Nephron (organoid): ENCODE measurements at regions not wholly inside any gene's neighbourhood (a gene's known extent, or its start where the extent isn't known, plus 50 kb on each side); places are given as distances from the start of the nearest gene placed in this dataset.

Source experiments
- H3K27ac Mint-ChIP-seq, 3 experiments: 2 replicates each; pipeline ENCODE4 v1.8.0; 2020; ENCODE audit warnings: mixed read lengths in 3 of 3, mild to moderate bottlenecking in 2 of 3, moderate library complexity in 1 of 3
- H3K27me3 Mint-ChIP-seq: 2 replicates; pipeline ENCODE4 v1.8.0; 2021; ENCODE audit warnings: low read depth, mild to moderate bottlenecking, moderate library complexity, mixed read lengths
- H3K36me3 Mint-ChIP-seq: 2 replicates; pipeline ENCODE4 v1.8.0; 2020; ENCODE audit warnings: low read depth, mixed read lengths
- H3K4me1 Mint-ChIP-seq: 2 replicates; pipeline ENCODE4 v1.8.0; 2020; ENCODE audit warnings: mixed read lengths
- H3K4me3 Mint-ChIP-seq, 3 experiments: 2 replicates each; pipeline ENCODE4 v1.8.0; 2020; ENCODE audit warnings: mild to moderate bottlenecking in 3 of 3, mixed read lengths in 3 of 3, moderate library complexity in 2 of 3
- H3K9me3 Mint-ChIP-seq: 2 replicates; pipeline ENCODE4 v1.8.0; 2020; ENCODE audit warnings: mixed read lengths
- TF ChIP-seq, protein P1 (sequence below), 3 experiments: fragments of 200-600 bp; sonication (generic); IDR thresholded peaks; one replicate each; pipeline ENCODE4 v1.5.0; 2021; ENCODE audit warnings: antibody characterized with exemption in 3 of 3; ENCODE audit not compliant: unreplicated experiment in 3 of 3

- H3K4me1 Mint-ChIP-seq, result peaks cover 21% of the 10 kb centered on the region
- H3K27ac Mint-ChIP-seq, result peak overlapping the region in 2 of 3 experiments; percentile 90 to 96
- H3K9me3 Mint-ChIP-seq, result peaks cover 6% of the 10 kb centered on the region
- no peak overlapping the region for H3K4me3 Mint-ChIP-seq
- TF ChIP-seq, protein P1, sequence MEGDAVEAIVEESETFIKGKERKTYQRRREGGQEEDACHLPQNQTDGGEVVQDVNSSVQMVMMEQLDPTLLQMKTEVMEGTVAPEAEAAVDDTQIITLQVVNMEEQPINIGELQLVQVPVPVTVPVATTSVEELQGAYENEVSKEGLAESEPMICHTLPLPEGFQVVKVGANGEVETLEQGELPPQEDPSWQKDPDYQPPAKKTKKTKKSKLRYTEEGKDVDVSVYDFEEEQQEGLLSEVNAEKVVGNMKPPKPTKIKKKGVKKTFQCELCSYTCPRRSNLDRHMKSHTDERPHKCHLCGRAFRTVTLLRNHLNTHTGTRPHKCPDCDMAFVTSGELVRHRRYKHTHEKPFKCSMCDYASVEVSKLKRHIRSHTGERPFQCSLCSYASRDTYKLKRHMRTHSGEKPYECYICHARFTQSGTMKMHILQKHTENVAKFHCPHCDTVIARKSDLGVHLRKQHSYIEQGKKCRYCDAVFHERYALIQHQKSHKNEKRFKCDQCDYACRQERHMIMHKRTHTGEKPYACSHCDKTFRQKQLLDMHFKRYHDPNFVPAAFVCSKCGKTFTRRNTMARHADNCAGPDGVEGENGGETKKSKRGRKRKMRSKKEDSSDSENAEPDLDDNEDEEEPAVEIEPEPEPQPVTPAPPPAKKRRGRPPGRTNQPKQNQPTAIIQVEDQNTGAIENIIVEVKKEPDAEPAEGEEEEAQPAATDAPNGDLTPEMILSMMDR (IDR thresholded peaks at IDR 0.05; ENCODE audit: unreplicated experiment in 3 of 3), result no peak
- no peaks in the 10 kb centered on the region for H3K36me3 Mint-ChIP-seq
- peaks cover 9% of the 10 kb centered on the region for H3K27me3 Mint-ChIP-seq
Measured at GRCh38 chr7:69395061-69395714, 203.1 kb upstream of the AUTS2 start.

GRCh38 chr7:69398986-69399385 lies 199.3 kb upstream of the AUTS2 start:
- H3K4me3 Mint-ChIP-seq, result no peak overlapping the region

GRCh38 chr7:69399401-69399800 lies 198.9 kb upstream of the AUTS2 start:
- Mint-ChIP-seq H3K36me3 (no peaks in the 10 kb centered on the region), H3K27ac (no peak overlapping the region), H3K4me3 (no peak overlapping the region), H3K4me1 (peaks cover 21% of the 10 kb centered on the region), H3K27me3 (peaks cover 12% of the 10 kb centered on the region), H3K9me3 (peaks cover 6% of the 10 kb centered on the region)
- TF ChIP-seq, protein P1 (IDR thresholded peaks at IDR 0.05; ENCODE audit: unreplicated experiment in 3 of 3), result no peak

More at GRCh38 chr7:69398986-69399385, 199.3 kb upstream of the AUTS2 start:
- TF ChIP-seq, protein P1 (IDR thresholded peaks at IDR 0.05; ENCODE audit: unreplicated experiment in 3 of 3), result no peak
- Mint-ChIP-seq H3K9me3 (peaks cover 6% of the 10 kb centered on the region), H3K27ac (no peak overlapping the region), H3K27me3 (peaks cover 12% of the 10 kb centered on the region), H3K36me3 (no peaks in the 10 kb centered on the region), H3K4me1 (peaks cover 21% of the 10 kb centered on the region)

GRCh38 chr7:69402696-69403095 lies 195.6 kb upstream of the AUTS2 start:
- H3K4me1 Mint-ChIP-seq, result no peaks in the 10 kb centered on the region
- no peak overlapping the region for H3K27ac Mint-ChIP-seq
- H3K27me3 Mint-ChIP-seq, result peaks cover 10% of the 10 kb centered on the region
- no peaks in the 10 kb centered on the region for H3K36me3 Mint-ChIP-seq
- TF ChIP-seq, protein P1 (IDR thresholded peaks at IDR 0.05; ENCODE audit: unreplicated experiment in 3 of 3), result no peak
- peaks cover 3% of the 10 kb centered on the region for H3K9me3 Mint-ChIP-seq
- no peak overlapping the region for H3K4me3 Mint-ChIP-seq

DNA sequence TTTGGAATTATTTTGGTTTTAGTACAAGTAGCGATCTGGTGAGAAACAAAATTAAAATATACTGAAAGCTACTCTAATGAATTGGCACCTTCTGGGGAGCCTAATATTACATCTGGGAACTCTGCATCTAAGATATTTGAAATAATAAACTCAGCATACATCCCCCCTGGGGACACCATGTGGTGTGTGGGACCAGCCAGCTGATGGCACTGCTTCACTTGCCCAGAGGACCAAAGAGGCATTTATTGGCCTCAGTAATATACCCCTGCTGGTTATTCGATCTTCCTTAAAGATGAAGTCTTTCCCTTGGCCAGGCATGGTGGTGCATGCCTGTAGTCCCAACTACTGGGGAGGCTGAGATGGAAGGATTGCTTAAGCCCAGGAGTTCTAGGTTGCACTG lies 195.1 kb upstream of the AUTS2 start:
- Mint-ChIP-seq H3K36me3 (no peaks in the 10 kb centered on the region), H3K4me3 (no peak overlapping the region), H3K27ac (no peak overlapping the region), H3K9me3 (peaks cover 1% of the 10 kb centered on the region), H3K27me3 (peaks cover 10% of the 10 kb centered on the region), H3K4me1 (no peaks in the 10 kb centered on the region)
- TF ChIP-seq, protein P1 (IDR thresholded peaks at IDR 0.05; ENCODE audit: unreplicated experiment in 3 of 3), result no peak

GRCh38 chr7:69411018-69411417 lies 187.3 kb upstream of the AUTS2 start:
- peaks cover 8% of the 10 kb centered on the region for H3K9me3 Mint-ChIP-seq
- H3K36me3 Mint-ChIP-seq, result no peaks in the 10 kb centered on the region
- peaks cover 32% of the 10 kb centered on the region for H3K27me3 Mint-ChIP-seq
- no peak overlapping the region for H3K27ac Mint-ChIP-seq
- H3K4me1 Mint-ChIP-seq, result no peaks in the 10 kb centered on the region
- no peak overlapping the region for H3K4me3 Mint-ChIP-seq
- TF ChIP-seq, protein P1 (IDR thresholded peaks at IDR 0.05; ENCODE audit: unreplicated experiment in 3 of 3), result no peak
